NCI-H2107 treated with DMSO at 0.1 percent for 48 hours (cell line): ENCODE measurements at regions not wholly inside any gene's neighbourhood (a gene's known extent, or its start where the extent isn't known, plus 50 kb on each side); places are given as distances from the start of the nearest gene placed in this dataset.
"Not testable (repeated sequence)": the region's sequence is repeated elsewhere in the genome, so short reads cannot be mapped to it uniquely, and the experiment has no call there.

ENCODE experiments used
- DNase-seq: peaks from one replicate; lab custom pipeline; 2025; ENCODE audit not compliant: unreplicated experiment; lab: John Stamatoyannopoulos, UW

- no peak for DNase-seq
Observed at GRCh38 chr3:82628385-82629014, 867.1 kb upstream of the GBE1 start.

DNA sequence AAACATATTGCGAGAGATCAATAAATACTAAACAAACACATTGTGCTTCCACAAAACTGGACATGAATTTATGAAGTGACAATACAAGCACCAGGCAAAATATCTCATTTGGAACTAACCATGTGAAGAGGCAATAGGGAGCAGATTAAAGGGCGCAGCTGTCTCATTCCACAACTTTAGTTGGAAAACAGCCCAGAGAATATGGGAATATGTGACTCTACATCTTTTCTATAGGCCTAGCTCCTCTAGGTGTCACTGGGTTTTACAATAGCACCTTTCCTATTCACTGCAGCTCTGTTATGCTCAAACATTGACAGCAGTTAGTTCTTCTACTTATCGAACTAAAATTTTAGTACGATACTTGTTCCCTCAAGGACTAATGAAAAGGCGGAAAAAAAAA lies 866.3 kb upstream of the GBE1 start:
- no peak for DNase-seq

GRCh38 chr3:82620744-82621143 lies 859.3 kb upstream of the GBE1 start:
- DNase-seq = not testable (repeated sequence)

DNA sequence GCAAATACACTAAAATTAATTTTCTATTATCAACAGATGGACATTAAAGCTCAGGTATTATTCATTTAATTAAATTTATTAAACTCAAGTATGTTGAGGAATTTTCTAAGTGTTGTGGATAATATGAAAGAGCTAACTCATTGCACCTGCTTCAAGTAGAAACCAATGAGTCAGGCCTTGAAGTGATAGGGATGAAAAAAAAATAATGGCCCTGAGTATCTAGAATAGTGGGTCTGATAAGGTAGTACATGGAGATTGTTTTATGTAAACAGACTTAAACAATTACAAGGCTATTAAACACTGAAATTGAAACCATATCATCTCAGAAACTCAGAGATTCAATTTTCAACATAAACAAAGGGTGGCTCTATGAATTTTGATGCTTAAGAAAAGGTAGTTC lies 857.1 kb upstream of the GBE1 start:
- DNase-seq = no peak

- no peak for DNase-seq
Observed at GRCh38 chr3:82610236-82610635, 848.8 kb upstream of the GBE1 start.

- DNase-seq = no peak
Observed at GRCh38 chr3:82607391-82607790, 845.9 kb upstream of the GBE1 start.

DNA sequence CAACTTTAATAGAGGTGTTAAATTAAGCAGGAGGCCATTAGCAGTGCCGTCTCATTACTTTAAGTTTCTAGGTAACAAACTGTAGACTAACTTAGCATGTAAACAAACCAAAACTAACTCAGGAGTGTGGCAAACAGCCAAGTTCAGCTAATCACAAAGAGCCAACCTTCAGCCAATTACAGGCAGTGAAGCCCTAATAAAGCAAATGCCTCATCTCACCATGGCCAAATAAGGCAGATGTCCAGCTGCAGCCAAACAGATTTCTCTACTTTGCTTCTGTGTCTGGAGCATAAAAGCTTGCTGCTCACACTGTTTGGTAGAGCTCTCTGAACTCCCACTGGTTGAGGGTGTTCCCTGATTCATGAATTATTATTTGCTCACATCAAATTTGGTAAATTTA lies 835.4 kb upstream of the GBE1 start:
- no peak for DNase-seq

- no peak for DNase-seq
Observed at GRCh38 chr3:82595530-82595929, 834.1 kb upstream of the GBE1 start.

DNA sequence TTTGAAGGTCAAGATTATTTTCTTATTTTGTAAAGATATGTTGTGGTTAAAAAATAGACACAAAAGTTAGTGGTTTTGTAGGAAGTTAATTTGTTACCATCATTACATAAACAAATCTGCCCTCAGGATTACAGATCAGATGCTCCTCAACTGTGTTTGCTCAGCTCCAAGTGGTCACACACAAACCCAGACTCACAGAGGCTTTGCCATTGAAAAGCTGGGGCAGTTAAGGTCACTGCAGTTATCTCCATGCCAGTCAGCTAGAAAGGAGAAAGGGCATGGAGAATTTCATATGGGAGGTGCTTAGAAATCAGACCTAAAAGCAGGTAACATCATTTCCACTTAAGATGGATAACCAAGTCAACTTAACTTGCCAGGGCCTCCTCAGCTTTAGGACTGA lies 825.7 kb upstream of the GBE1 start:
- no peak for DNase-seq

DNA sequence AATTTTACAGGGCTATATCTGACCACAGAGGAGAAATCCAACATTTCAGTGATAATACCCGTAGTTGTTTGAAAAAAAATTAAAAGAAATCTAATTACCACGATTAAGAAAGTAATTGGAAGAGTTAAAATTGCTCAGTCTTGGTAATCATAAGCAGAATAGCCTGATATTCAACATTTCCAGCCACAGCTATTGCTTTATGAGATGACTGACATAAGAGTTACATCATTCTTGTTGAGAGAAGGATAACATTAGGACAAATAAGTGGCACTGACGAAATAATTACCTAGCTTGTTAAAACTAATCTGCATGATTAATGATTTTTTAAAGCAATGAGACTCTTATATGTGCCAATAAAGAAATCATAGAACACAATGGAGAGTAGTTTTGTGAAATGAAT lies 825.0 kb upstream of the GBE1 start:
- DNase-seq = no peak

DNA sequence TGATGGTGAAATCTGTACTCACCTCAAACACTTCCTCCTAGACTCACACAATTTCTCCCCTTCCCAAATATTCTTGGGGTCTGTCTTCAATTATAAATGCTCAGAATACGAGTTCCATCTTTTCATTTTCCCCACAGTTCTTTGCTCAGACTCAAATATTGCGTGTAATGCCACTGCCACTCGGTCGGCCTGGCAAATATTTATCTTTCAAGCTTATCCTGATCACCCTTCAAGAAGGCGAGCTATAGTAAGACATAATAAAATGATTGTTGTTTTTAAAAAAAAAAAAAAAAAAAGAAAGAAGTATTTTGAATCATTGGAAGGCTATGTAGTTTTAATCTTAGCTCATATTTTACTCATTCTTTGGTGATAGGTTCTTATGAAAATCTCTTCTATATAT lies 824.6 kb upstream of the GBE1 start:
- not testable (repeated sequence) for DNase-seq

- DNase-seq = not testable (repeated sequence)
Observed at GRCh38 chr3:82585591-82585990, 824.1 kb upstream of the GBE1 start.

DNA sequence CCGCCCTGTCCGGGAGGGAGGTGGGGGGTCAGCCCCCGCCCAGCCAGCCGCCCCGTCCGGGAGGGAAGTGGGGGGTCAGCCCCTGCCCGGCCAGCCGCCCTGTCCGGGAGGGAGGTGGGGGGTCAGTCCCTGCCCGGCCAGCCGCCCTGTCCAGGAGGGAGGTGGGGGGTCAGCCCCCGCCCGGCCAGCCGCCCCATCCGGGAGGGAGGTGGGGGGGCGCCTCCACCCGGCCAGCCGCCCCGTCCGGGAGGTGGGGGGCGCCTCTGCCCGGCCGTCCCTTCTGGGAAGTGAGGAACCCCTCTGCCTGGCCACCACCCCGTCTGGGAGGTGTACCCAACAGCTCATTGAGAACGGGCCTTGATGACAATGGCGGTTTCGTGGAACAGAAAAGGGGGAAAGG lies 823.4 kb upstream of the GBE1 start:
- DNase-seq = not testable (repeated sequence)

GRCh38 chr3:82584415-82584814 lies 823.0 kb upstream of the GBE1 start:
- DNase-seq = not testable (repeated sequence)

DNA sequence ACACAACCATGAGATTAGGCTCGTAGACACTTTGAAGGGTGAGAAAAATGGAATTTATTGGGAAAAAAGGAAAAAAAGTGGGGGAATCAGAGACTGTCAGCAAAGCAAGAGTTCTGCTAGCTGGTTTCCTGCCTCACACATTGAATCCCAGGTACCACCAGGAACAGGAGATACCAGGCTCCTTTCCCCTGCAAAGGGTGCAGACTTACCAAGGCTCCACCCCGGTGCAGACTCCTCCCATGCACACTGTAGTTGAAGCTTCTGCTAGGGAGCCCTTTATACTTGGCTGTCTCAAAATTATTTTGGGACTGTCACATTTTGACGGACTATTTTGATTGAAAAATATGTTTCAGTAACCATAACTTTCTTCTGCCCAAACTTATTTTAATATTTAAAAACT lies 819.9 kb upstream of the GBE1 start:
- no peak for DNase-seq

- DNase-seq = no peak
Observed at GRCh38 chr3:82572721-82573120, 811.3 kb upstream of the GBE1 start.

- no peak for DNase-seq
Observed at GRCh38 chr3:82568776-82569338, 807.4 kb upstream of the GBE1 start.

- no peak for DNase-seq
Observed at GRCh38 chr3:82567029-82567600, 805.7 kb upstream of the GBE1 start.

DNA sequence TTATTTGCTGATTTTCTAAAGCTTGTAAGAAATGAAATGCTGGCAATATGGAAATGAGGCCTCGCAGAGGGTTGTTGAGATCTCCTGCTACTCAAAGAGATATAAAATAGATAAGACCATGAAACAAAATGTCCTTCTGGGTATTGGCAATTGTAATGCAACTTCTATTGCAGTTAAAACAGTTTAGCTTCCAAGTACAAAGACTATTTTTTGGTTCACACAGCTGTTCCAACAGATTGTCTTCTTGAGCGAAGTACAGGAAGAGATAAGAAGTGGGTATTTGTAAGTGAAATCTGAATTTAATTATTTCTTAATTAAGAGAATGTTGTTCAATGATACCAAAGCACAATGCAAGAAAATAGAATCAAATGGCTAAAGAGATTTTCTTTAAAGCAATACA lies 801.5 kb upstream of the GBE1 start:
- no peak for DNase-seq

GRCh38 chr3:82561784-82562183 lies 800.3 kb upstream of the GBE1 start:
- DNase-seq = no peak

DNA sequence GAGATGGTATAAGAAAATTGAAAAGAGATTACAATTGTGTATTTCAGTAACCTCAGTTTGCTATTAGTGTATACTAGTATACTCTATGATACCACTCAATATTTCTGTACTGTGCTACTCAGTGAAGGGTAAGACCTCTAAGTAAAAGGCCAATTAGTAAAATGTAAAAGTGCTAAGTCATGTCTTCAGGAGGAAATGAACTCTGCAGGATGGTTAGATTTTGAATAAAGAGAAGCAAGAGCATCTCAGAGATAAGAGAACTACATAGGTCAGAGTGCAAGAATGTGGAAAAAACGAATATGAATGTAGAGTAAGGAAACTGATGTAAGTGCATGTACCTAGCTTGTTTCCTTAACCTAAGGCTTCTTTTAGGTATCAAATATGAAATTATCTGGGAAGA lies 796.6 kb upstream of the GBE1 start:
- DNase-seq = no peak

GRCh38 chr3:82556113-82556512 lies 794.7 kb upstream of the GBE1 start:
- DNase-seq = peak; percentile 45

GRCh38 chr3:82542556-82542955 lies 781.1 kb upstream of the GBE1 start:
- DNase-seq = not testable (repeated sequence)
